ENCODE measurements at regions not wholly inside any gene's neighbourhood (a gene's known extent, or its start where the extent isn't known, plus 50 kb on each side); places are given as distances from the start of the nearest gene placed in this dataset.

- ATAC-seq = no peak
- H3K79me2 ChIP-seq (ENCODE audit: insufficient read depth, low read length) = no peaks in the 10 kb centered on the region
- no peak for FAIRE-seq
- no peaks in the 10 kb centered on the region for H4K20me1 ChIP-seq (ENCODE audit: insufficient read depth, low read length)
- BruUV-seq (replicated peaks) = no TSS peak
- H2AFZ ChIP-seq (ENCODE audit: low read length) = no peak overlapping the region
- H3K9me3 ChIP-seq (ENCODE audit: low read length) = no peaks in the 10 kb centered on the region
- no peak overlapping the region for H3K27ac ChIP-seq (ENCODE audit: extremely low read length, insufficient read depth, low read length)
- no peak overlapping the region for H3K4me3 ChIP-seq (replicated peaks in 1 of 3; ENCODE audit: insufficient read depth in 1 of 3, low read depth in 2 of 3, low read length in 3 of 3)
- in situ Hi-C loops (cut with HindIII; ENCODE audit: extremely low pct_ligation_motif_present, low pct_unique_long_range_greater_than_20kb) (no loop called here), intact Hi-C loops (cut with micrococcal nuclease; ENCODE audit: unreplicated experiment) (no loop called here)
- H3K4me2 ChIP-seq (ENCODE audit: low read depth, low read length) = no peak overlapping the region
- no peak for DNase-seq (ENCODE audit: low spot score)
- no peak overlapping the region for H3K9ac ChIP-seq (ENCODE audit: insufficient read depth, low read depth, low read length)
- ChIA-PET POLR2A (no interaction called here), CTCF (ENCODE audit: low intra/inter-chr PET ratio, low total read pairs) (no interaction called here)
- H3K36me3 ChIP-seq (replicated peaks in 1 of 2; ENCODE audit: control insufficient read depth in 1 of 2, insufficient read depth in 2 of 2, low read length in 2 of 2) = no peaks in the 10 kb centered on the region
- no peak for TF ChIP-seq ZBTB20 (CRISPR knock-in tag; IDR thresholded peaks at IDR 0.05; ENCODE audit: borderline replicate concordance, low read depth)
- TF ChIP-seq, protein P1, sequence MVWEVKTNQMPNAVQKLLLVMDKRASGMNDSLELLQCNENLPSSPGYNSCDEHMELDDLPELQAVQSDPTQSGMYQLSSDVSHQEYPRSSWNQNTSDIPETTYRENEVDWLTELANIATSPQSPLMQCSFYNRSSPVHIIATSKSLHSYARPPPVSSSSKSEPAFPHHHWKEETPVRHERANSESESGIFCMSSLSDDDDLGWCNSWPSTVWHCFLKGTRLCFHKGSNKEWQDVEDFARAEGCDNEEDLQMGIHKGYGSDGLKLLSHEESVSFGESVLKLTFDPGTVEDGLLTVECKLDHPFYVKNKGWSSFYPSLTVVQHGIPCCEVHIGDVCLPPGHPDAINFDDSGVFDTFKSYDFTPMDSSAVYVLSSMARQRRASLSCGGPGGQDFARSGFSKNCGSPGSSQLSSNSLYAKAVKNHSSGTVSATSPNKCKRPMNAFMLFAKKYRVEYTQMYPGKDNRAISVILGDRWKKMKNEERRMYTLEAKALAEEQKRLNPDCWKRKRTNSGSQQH (CRISPR knock-in tag; IDR thresholded peaks at IDR 0.05; ENCODE audit: low read depth) = no peak
- no peak for TF ChIP-seq NONO (IDR thresholded peaks at IDR 0.05)
- no peak for TF ChIP-seq NONO (CRISPR knock-in tag; conservative IDR thresholded peaks at IDR 0.05)
- TF ChIP-seq ZNF274 (CRISPR knock-in tag; IDR thresholded peaks at IDR 0.05) = no peak
- TF ChIP-seq MXD4 (CRISPR knock-in tag; IDR thresholded peaks at IDR 0.05) = no peak
- TF ChIP-seq NFYC (CRISPR knock-in tag; IDR thresholded peaks at IDR 0.05) = no peak
- TF ChIP-seq ZNF644 (CRISPR knock-in tag; IDR thresholded peaks at IDR 0.05; ENCODE audit: low read depth) = no peak
- TF ChIP-seq, protein P2, sequence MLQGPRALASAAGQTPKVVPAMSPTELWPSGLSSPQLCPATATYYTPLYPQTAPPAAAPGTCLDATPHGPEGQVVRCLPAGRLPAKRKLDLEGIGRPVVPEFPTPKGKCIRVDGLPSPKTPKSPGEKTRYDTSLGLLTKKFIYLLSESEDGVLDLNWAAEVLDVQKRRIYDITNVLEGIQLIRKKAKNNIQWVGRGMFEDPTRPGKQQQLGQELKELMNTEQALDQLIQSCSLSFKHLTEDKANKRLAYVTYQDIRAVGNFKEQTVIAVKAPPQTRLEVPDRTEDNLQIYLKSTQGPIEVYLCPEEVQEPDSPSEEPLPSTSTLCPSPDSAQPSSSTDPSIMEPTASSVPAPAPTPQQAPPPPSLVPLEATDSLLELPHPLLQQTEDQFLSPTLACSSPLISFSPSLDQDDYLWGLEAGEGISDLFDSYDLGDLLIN (CRISPR knock-in tag; IDR thresholded peaks at IDR 0.05; ENCODE audit: borderline replicate concordance) = no peak
- TF ChIP-seq, protein P3, sequence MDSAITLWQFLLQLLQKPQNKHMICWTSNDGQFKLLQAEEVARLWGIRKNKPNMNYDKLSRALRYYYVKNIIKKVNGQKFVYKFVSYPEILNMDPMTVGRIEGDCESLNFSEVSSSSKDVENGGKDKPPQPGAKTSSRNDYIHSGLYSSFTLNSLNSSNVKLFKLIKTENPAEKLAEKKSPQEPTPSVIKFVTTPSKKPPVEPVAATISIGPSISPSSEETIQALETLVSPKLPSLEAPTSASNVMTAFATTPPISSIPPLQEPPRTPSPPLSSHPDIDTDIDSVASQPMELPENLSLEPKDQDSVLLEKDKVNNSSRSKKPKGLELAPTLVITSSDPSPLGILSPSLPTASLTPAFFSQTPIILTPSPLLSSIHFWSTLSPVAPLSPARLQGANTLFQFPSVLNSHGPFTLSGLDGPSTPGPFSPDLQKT (CRISPR knock-in tag; IDR thresholded peaks at IDR 0.05; ENCODE audit: borderline replicate concordance) = no peak
- TF ChIP-seq ZC3H13 (CRISPR knock-in tag; IDR thresholded peaks at IDR 0.05) = no peak
- no peak for TF ChIP-seq KDM3A (CRISPR knock-in tag; IDR thresholded peaks at IDR 0.05; ENCODE audit: low read depth)
- TF ChIP-seq DR1 (CRISPR knock-in tag; IDR thresholded peaks at IDR 0.05) = no peak
- TF ChIP-seq ZNF740 (CRISPR knock-in tag; IDR thresholded peaks at IDR 0.05) = no peak
- TF ChIP-seq NR2F6 (IDR thresholded peaks at IDR 0.05) = no peak
- TF ChIP-seq NR2F6 (CRISPR knock-in tag; IDR thresholded peaks at IDR 0.05) = no peak
- TF ChIP-seq ZNF546 (CRISPR knock-in tag; conservative IDR thresholded peaks at IDR 0.05) = no peak
- no peak for TF ChIP-seq TAF1 (CRISPR knock-in tag; IDR thresholded peaks at IDR 0.05)
- TF ChIP-seq, protein P4, sequence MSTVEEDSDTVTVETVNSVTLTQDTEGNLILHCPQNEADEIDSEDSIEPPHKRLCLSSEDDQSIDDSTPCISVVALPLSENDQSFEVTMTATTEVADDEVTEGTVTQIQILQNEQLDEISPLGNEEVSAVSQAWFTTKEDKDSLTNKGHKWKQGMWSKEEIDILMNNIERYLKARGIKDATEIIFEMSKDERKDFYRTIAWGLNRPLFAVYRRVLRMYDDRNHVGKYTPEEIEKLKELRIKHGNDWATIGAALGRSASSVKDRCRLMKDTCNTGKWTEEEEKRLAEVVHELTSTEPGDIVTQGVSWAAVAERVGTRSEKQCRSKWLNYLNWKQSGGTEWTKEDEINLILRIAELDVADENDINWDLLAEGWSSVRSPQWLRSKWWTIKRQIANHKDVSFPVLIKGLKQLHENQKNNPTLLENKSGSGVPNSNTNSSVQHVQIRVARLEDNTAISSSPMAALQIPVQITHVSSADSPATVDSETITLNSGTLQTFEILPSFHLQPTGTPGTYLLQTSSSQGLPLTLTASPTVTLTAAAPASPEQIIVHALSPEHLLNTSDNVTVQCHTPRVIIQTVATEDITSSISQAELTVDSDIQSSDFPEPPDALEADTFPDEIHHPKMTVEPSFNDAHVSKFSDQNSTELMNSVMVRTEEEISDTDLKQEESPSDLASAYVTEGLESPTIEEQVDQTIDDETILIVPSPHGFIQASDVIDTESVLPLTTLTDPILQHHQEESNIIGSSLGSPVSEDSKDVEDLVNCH (CRISPR knock-in tag; IDR thresholded peaks at IDR 0.05) = no peak
- TF ChIP-seq ZSCAN29 (CRISPR knock-in tag; conservative IDR thresholded peaks at IDR 0.05) = no peak
- TF ChIP-seq ZNF737 (CRISPR knock-in tag; IDR thresholded peaks at IDR 0.05; ENCODE audit: borderline replicate concordance) = no peak
- no peak for TF ChIP-seq PCBP1 (IDR thresholded peaks at IDR 0.05; ENCODE audit: borderline replicate concordance, low read depth, low read length)
- no peaks in the 10 kb centered on the region for H3K4me1 ChIP-seq (ENCODE audit: insufficient read depth, low read length)
- no peaks in the 10 kb centered on the region for H3K27me3 ChIP-seq (ENCODE audit: control insufficient read depth in 1 of 2, insufficient read depth in 2 of 2, low read length in 2 of 2)
- WGBS (ENCODE audit: low lambda C conversion rate) = 2% methylated on average over 2 of the region's 2 CpGs
Measured at GRCh38 chr11:104546501-104546900, 351.8 kb downstream of the CASP12 start.
